Gastrocnemius medialis (tissue), 4 donors: ENCODE measurements at regions not wholly inside any gene's neighbourhood (a gene's known extent, or its start where the extent isn't known, plus 50 kb on each side); places are given as distances from the start of the nearest gene placed in this dataset.

ENCODE experiments used
- CTCF ChIP-seq, 5 experiments: fragments of 450-650 bp in 3 of 5; fragments of 200-600 bp in 2 of 5; sonication (generic) in 2 of 5; IDR thresholded peaks in 4 of 5; conservative IDR thresholded peaks in 1 of 5; 1 replicate in 4 of 5; 2 replicates in 1 of 5; pipeline ENCODE4 v1.5.1; 2016 to 2019; ENCODE audit warnings: antibody characterized with exemption in 5 of 5, mild to moderate bottlenecking in 3 of 5, moderate library complexity in 3 of 5
- POLR2A ChIP-seq, 2 donors: fragments of 450-650 bp; IDR thresholded peaks; one replicate each; pipeline ENCODE4 v1.6.1; 2017; ENCODE audit warnings: antibody characterized with exemption in 2 of 2, mild to moderate bottlenecking in 2 of 2, moderate library complexity in 2 of 2

GRCh38 chr12:116456330-116457082 is 102.7 kb upstream of the MAP1LC3B2 start:
- TF ChIP-seq CTCF (IDR thresholded peaks at IDR 0.05 in 4 of 5, conservative IDR thresholded peaks at IDR 0.05 in 1 of 5) (no peak), POLR2A (IDR thresholded peaks at IDR 0.05) (no peak)
